GM12878 (cell line): ENCODE measurements at regions not wholly inside any gene's neighbourhood (a gene's known extent, or its start where the extent isn't known, plus 50 kb on each side); places are given as distances from the start of the nearest gene placed in this dataset.
"Not testable (repeated sequence)": the region's sequence is repeated elsewhere in the genome, so short reads cannot be mapped to it uniquely, and the experiment has no call there.

Experiments
- ATAC-seq: fragments of 200-7000 bp; cut with Tn5 transposase; 3 replicates; pipeline ENCODE4 v1.9.1; 2020; ENCODE audit warnings: mild to moderate bottlenecking, moderate library complexity
- BruUV-seq: library from RNA; stranded (reverse); fragments of 400-500 nt; replicated peaks from 2 replicates; lab custom pipeline; 2021; lab: Mats Ljungman, UMichigan
- CTCF ChIA-PET: fragments of 300-600 bp; sonication (Branson Sonifier 250); formaldehyde crosslinking; extraction: SDS; loops from one replicate; lab custom pipeline; 2021; ENCODE audit warnings: inconsistent platforms; lab: Yijun Ruan, JAX
- POLR2A ChIA-PET: fragments of 350-600 bp; formaldehyde crosslinking; extraction: SDS; loops from one replicate; lab custom pipeline; 2021; ENCODE audit warnings: inconsistent platforms; lab: Charles Lee
- RAD21 ChIA-PET: fragments of 300-600 bp; sonication (Branson Sonifier 250); formaldehyde crosslinking; loops from one replicate; lab custom pipeline; 2023; ENCODE audit warnings: antibody characterized with exemption; ENCODE audit not compliant: unreplicated experiment; lab: Charles Lee
- SMC1A ChIA-PET: fragments of 300-600 bp; sonication (Branson Sonifier 250); formaldehyde crosslinking; loops from one replicate; lab custom pipeline; 2023; ENCODE audit not compliant: unreplicated experiment, uncharacterized antibody; lab: Charles Lee
- DNase-seq: peaks from one replicate; pipeline ENCODE4 v3.0.0-alpha.2; 2011; ENCODE audit warnings: low read depth, low spot score
- FAIRE-seq: peaks from 3 replicates; lab custom pipeline; 2011; peaks lifted over from hg19 to GRCh38; lab: Jason Lieb, UNC
- H2AFZ ChIP-seq: 2 replicates; pipeline ENCODE4 v1.6.0; 2011; ENCODE audit warnings: low read depth, low read length, control low read depth; ENCODE audit not compliant: control insufficient read depth
- H3K27ac ChIP-seq: 2 replicates; pipeline ENCODE4 v1.5.1; 2011; ENCODE audit warnings: control low read depth; ENCODE audit not compliant: control insufficient read depth, insufficient read depth
- H3K27me3 ChIP-seq, 2 experiments: replicated peaks in 1 of 2; 2 replicates each; pipeline versions ENCODE4 v1.6.0 to v1.6.1; 2011; ENCODE audit warnings: low read length in 1 of 2; ENCODE audit not compliant: control insufficient read depth in 2 of 2, insufficient read depth in 2 of 2
- H3K36me3 ChIP-seq, 2 experiments: 2 replicates each; pipeline ENCODE4 v1.5.1; 2011; ENCODE audit warnings: low read length in 1 of 2; ENCODE audit not compliant: control insufficient read depth in 2 of 2, insufficient read depth in 2 of 2
- H3K4me1 ChIP-seq: 2 replicates; pipeline ENCODE4 v1.6.1; 2011; ENCODE audit warnings: mild to moderate bottlenecking, low read length, moderate library complexity, mixed read lengths; ENCODE audit not compliant: control insufficient read depth, insufficient read depth
- H3K4me2 ChIP-seq: 2 replicates; pipeline ENCODE4 v1.6.0; 2011; ENCODE audit warnings: control low read depth; ENCODE audit not compliant: control insufficient read depth, insufficient read depth
- H3K4me3 ChIP-seq: fragments of 200-600 bp; sonication (generic); 2 replicates; pipeline ENCODE4 v1.5.1; 2016
- H3K79me2 ChIP-seq: 2 replicates; pipeline ENCODE4 v1.6.0; 2011; ENCODE audit warnings: low read length; ENCODE audit not compliant: control insufficient read depth, insufficient read depth
- H3K9ac ChIP-seq: 2 replicates; pipeline ENCODE4 v1.8.0; 2011; ENCODE audit warnings: low read length, control low read depth, mixed read lengths; ENCODE audit not compliant: control insufficient read depth, insufficient read depth
- H3K9me3 ChIP-seq: replicated peaks from 3 replicates; pipeline ENCODE4 v1.5.1; 2011; ENCODE audit warnings: mild to moderate bottlenecking, low read length; ENCODE audit not compliant: control insufficient read depth, insufficient read depth
- H4K20me1 ChIP-seq: 2 replicates; pipeline ENCODE4 v1.6.0; 2011; ENCODE audit not compliant: control insufficient read depth, insufficient read depth
- FOXM1 ChIP-seq: IDR thresholded peaks from 2 replicates; pipeline ENCODE4 v1.6.1; 2012; ENCODE audit warnings: low read depth, mild to moderate bottlenecking, inconsistent platforms, low read length, moderate library complexity
- SPI1 ChIP-seq: IDR thresholded peaks from 2 replicates; pipeline ENCODE4 v1.6.1; 2011; ENCODE audit warnings: low read depth, mild to moderate bottlenecking, low read length, moderate library complexity, borderline replicate concordance; ENCODE audit not compliant: insufficient read depth
- WGBS: methylation state at CpG from one replicate; pipeline ENCODE4 v1.1.6; 2016; ENCODE audit warnings: low lambda C conversion rate; ENCODE audit not compliant: insufficient replicate concordance, insufficient coverage; ENCODE audit errors: missing lambda C conversion rate; 5-methylcytosine and 5-hydroxymethylcytosine counted together
- in situ Hi-C: fragments of 300-500 bp; cut with MboI; formaldehyde crosslinking; loops from 9 replicates; pipeline ENCODE4 v1.14.3; 2018; ENCODE audit warnings: mixed read lengths
- intact Hi-C: fragments of 100-400 bp; cut with micrococcal nuclease; formaldehyde crosslinking; loops from one replicate; pipeline ENCODE4 v1.14.2; 2022; ENCODE audit not compliant: unreplicated experiment

DNA sequence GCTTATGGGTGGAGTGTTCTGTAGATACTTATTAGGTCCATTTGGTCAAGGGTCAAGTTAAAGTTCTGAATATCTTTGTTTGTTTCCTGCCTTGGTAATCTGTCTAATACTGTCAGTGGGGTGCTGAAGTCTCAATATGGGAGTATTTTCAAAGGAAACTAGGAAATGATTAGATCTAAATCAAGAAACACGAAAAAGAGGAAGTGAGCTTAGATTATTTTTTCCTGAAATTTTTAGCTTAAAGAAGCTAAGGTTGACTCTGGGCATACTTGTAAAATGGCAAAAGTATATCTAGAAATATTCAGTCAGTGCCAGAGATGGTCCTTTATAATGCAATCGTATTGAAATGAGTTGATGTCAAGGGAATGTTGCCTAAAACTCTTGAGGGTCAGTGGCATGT, 313.5 kb downstream of the ICE1 start:
- H3K9ac ChIP-seq: no peak overlapping the region
- intact Hi-C loops: no loop called here
- H3K27me3 ChIP-seq: no peaks in the 10 kb centered on the region
- in situ Hi-C loops: no loop called here
- H3K9me3 ChIP-seq: no peaks in the 10 kb centered on the region; the same call in 2 of the 3 replicates
- peaks cover 5% of the 10 kb centered on the region; the same call in 1 of the 2 replicates for H3K4me1 ChIP-seq
- ATAC-seq: no peak
- TF ChIP-seq FOXM1 (no peak), SPI1 (peak; percentile 64)
- no peaks in the 10 kb centered on the region for H3K79me2 ChIP-seq
- FAIRE-seq: no peak
- no peak for DNase-seq
- RAD21 ChIA-PET: interaction anchor here (0.6 kb wide), 1 partner anchor 642 kb away, joined by 4 read pairs; the partner anchor contains the start of gene MED10
- H2AFZ ChIP-seq: no peak overlapping the region
- H3K4me3 ChIP-seq: no peak overlapping the region
- H3K36me3 ChIP-seq: no peaks in the 10 kb centered on the region
- whole genome bisulfite sequencing: 46% methylated on average over 2 of the region's 2 CpGs
- SMC1A ChIA-PET: interaction anchor here (1.1 to 2.0 kb wide), 2 partner anchors 8 to 13 kb away, joined by 3 to 5 read pairs; no protein-coding TSS in a partner anchor
- no peaks in the 10 kb centered on the region for H4K20me1 ChIP-seq
- CTCF ChIA-PET: no interaction called here
- H3K4me2 ChIP-seq: no peak overlapping the region; the same call in 1 of the 2 replicates
- no TSS peak for BruUV-seq
- POLR2A ChIA-PET: interaction anchor here (0.6 kb wide), 1 partner anchor 16 kb away, joined by 3 read pairs; no protein-coding TSS in a partner anchor
- H3K27ac ChIP-seq: no peak overlapping the region

GRCh38 chr5:5733058-5733457, 310.6 kb downstream of the ICE1 start:
- POLR2A ChIA-PET, H2AFZ ChIP-seq, H3K27ac ChIP-seq, H3K79me2 ChIP-seq, FAIRE-seq, intact Hi-C loops, H3K4me1 ChIP-seq, in situ Hi-C loops, H3K36me3 ChIP-seq, H3K27me3 ChIP-seq, H3K9ac ChIP-seq, H3K4me3 ChIP-seq, ATAC-seq, H4K20me1 ChIP-seq, H3K4me2 ChIP-seq, DNase-seq, H3K9me3 ChIP-seq, BruUV-seq: not testable (repeated sequence)
- ChIA-PET SMC1A (interaction anchor here (1.0 to 2.0 kb wide), 4 partner anchors 9 to 306 kb away, joined by 3 to 8 read pairs (median 3); no protein-coding TSS in a partner anchor), RAD21 (interaction anchor here (0.5 to 1.0 kb wide), 2 partner anchors 121 to 645 kb away, joined by 3 read pairs; partner anchors contain the start of gene MED10), CTCF (interaction anchor here (1.2 kb wide), 1 partner anchor 236 kb away, joined by 4 read pairs; no protein-coding TSS in a partner anchor)
- 0% methylated on average over 2 of the region's 2 CpGs for WGBS
